Stomach (tissue), 8 donors: ENCODE measurements at regions not wholly inside any gene's neighbourhood (a gene's known extent, or its start where the extent isn't known, plus 50 kb on each side); places are given as distances from the start of the nearest gene placed in this dataset.

ENCODE experiments used
- DNase-seq, 2 donors: peaks; one replicate each; pipeline versions ENCODE4 v3.0.0 to v3.0.0-alpha.2; 2013 to 2019
- H3K27ac ChIP-seq, 5 donors: fragments of 200-600 bp in 4 of 5; sonication (generic) in 4 of 5; one replicate each; pipeline ENCODE4 v1.5.1; 2013 to 2019; ENCODE audit warnings: mild to moderate bottlenecking in 1 of 5, moderate library complexity in 1 of 5
- H3K27me3 ChIP-seq, 3 donors: fragments of 200-600 bp; sonication (generic); one replicate each; pipeline ENCODE4 v1.5.1; 2017 to 2019; ENCODE audit warnings: mixed run types in 1 of 3
- H3K36me3 ChIP-seq, 4 donors: fragments of 200-600 bp; sonication (generic); 1 replicate in 3 of 4; 2 replicates in 1 of 4; pipeline ENCODE4 v1.5.1; 2016 to 2019
- H3K4me1 ChIP-seq, 4 donors: fragments of 200-600 bp; sonication (generic); one replicate each; pipeline ENCODE4 v1.5.1; 2016 to 2019
- H3K4me3 ChIP-seq, 4 donors: fragments of 200-600 bp; sonication (generic) in 3 of 4; one replicate each; pipeline ENCODE4 v1.5.1; 2016 to 2019; ENCODE audit warnings: mild to moderate bottlenecking in 1 of 4
- H3K9me3 ChIP-seq, 4 donors: fragments of 200-600 bp; sonication (generic); one replicate each; pipeline ENCODE4 v1.5.1; 2016 to 2019
- EP300 ChIP-seq: sonication (generic); formaldehyde crosslinking; IDR thresholded peaks from one replicate; pipeline ENCODE4 v1.6.1; 2017; ENCODE audit warnings: antibody characterized with exemption
- POLR2A ChIP-seq, 4 donors: fragments of 450-650 bp; IDR thresholded peaks; one replicate each; pipeline ENCODE4 v1.6.1; 2016; ENCODE audit warnings: antibody characterized with exemption in 4 of 4, control low read depth in 2 of 4, mild to moderate bottlenecking in 1 of 4, moderate library complexity in 1 of 4
- POLR2AphosphoS5 ChIP-seq, 3 donors: sonication (generic); formaldehyde crosslinking; IDR thresholded peaks; one replicate each; pipeline ENCODE4 v1.6.1; 2016; ENCODE audit warnings: antibody characterized with exemption in 3 of 3
- WGBS, 5 donors: extraction: QIAGEN DNeasy Blood & Tissue Kit in 3 of 5; methylation state at CpG; one replicate each; pipeline versions ENCODE4 v1.1.5 to v1.1.7; 2013 to 2018; 5-methylcytosine and 5-hydroxymethylcytosine counted together
- intact Hi-C: fragments of 100-400 bp; cut with DNase I; formaldehyde crosslinking; loops from one replicate; pipeline ENCODE4 v1.15.1; 2023; ENCODE audit warnings: low total_unique reads
- TF ChIP-seq, protein P1 (sequence below), 7 experiments: fragments of 450-650 bp in 4 of 7; fragments of 200-600 bp in 3 of 7; sonication (generic) in 3 of 7; IDR thresholded peaks; one replicate each; pipeline ENCODE4 v1.5.1; 2016 to 2019; ENCODE audit warnings: antibody characterized with exemption in 7 of 7, control low read depth in 2 of 7, mild to moderate bottlenecking in 1 of 7
- donor health status: healthy with polysubstance abuse.
- donor health status: Bipolar disorder and iron deficiency.
- donor health status: healthy.

GRCh38 chr7:25907214-25907613 lies 244.8 kb upstream of the NFE2L3 start:
- intact Hi-C loops: loop anchor here (10.0 kb wide), 1 partner anchor 148 kb away; no protein-coding TSS in a partner anchor
- no peak overlapping the region for H3K4me3 ChIP-seq
- H3K27me3 ChIP-seq: peaks cover 0 to 9% (median 0%) of the 10 kb centered on the region in 3 donors
- DNase-seq: no peak
- peaks cover 0 to 11% (median 5%) of the 10 kb centered on the region in 4 donors for H3K4me1 ChIP-seq
- H3K36me3 ChIP-seq: no peaks in the 10 kb centered on the region
- TF ChIP-seq, protein P1, sequence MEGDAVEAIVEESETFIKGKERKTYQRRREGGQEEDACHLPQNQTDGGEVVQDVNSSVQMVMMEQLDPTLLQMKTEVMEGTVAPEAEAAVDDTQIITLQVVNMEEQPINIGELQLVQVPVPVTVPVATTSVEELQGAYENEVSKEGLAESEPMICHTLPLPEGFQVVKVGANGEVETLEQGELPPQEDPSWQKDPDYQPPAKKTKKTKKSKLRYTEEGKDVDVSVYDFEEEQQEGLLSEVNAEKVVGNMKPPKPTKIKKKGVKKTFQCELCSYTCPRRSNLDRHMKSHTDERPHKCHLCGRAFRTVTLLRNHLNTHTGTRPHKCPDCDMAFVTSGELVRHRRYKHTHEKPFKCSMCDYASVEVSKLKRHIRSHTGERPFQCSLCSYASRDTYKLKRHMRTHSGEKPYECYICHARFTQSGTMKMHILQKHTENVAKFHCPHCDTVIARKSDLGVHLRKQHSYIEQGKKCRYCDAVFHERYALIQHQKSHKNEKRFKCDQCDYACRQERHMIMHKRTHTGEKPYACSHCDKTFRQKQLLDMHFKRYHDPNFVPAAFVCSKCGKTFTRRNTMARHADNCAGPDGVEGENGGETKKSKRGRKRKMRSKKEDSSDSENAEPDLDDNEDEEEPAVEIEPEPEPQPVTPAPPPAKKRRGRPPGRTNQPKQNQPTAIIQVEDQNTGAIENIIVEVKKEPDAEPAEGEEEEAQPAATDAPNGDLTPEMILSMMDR (IDR thresholded peaks at IDR 0.05): no peak
- TF ChIP-seq POLR2A (IDR thresholded peaks at IDR 0.05) (no peak), EP300 (no peak), POLR2AphosphoS5 (IDR thresholded peaks at IDR 0.05) (no peak)
- 89 to 98% (median 96%) methylated on average over 7 of the region's 7 CpGs for WGBS, 5 donors
- no peaks in the 10 kb centered on the region for H3K9me3 ChIP-seq
- no peak overlapping the region for H3K27ac ChIP-seq

DNA sequence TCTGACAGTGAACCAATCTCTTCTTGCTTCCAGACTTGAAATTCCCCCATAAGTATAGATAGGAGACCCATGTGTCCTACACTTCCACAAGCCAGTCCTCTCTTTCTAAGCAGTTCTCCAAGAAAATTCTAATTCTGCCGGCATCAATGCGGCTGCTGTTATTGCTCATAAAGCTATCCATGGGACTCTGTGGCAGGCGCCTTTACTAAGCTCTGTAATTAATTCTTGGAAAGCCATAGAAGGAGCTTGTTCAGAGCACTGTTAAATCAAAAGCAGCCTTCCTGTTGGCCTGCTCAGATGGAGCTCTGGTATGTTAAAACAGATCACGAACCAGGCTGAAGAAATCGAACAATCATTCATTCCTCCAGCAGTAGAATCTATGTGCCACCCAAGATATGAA lies 244.3 kb upstream of the NFE2L3 start:
- 79 to 94% (median 92%) methylated on average over 5 of the region's 5 CpGs for WGBS, 5 donors
- no peak for TF ChIP-seq POLR2A (IDR thresholded peaks at IDR 0.05)
- TF ChIP-seq, protein P1 (IDR thresholded peaks at IDR 0.05): no peak
- TF ChIP-seq EP300: no peak
- no peak for TF ChIP-seq POLR2AphosphoS5 (IDR thresholded peaks at IDR 0.05)
- peak in 1 of 2 donors; percentile 17 for DNase-seq
- Histone ChIP-seq H3K36me3 (no peaks in the 10 kb centered on the region), H3K4me1 (peaks cover 0 to 16% (median 8%) of the 10 kb centered on the region in 4 donors), H3K27me3 (peaks cover 0 to 9% (median 0%) of the 10 kb centered on the region in 3 donors), H3K27ac (no peak overlapping the region), H3K4me3 (no peak overlapping the region), H3K9me3 (no peaks in the 10 kb centered on the region)
- intact Hi-C loops: loop anchor here (10.0 kb wide), 1 partner anchor 147 kb away; no protein-coding TSS in a partner anchor

- intact Hi-C loops: loop anchor here (10.0 kb wide), 1 partner anchor 146 kb away; no protein-coding TSS in a partner anchor
- Histone ChIP-seq H3K4me1 (peaks cover 0 to 19% (median 8%) of the 10 kb centered on the region in 4 donors), H3K4me3 (no peak overlapping the region), H3K36me3 (no peaks in the 10 kb centered on the region), H3K27me3 (peaks cover 0 to 9% (median 0%) of the 10 kb centered on the region in 3 donors), H3K9me3 (no peaks in the 10 kb centered on the region), H3K27ac (no peak overlapping the region)
- no peak for DNase-seq
- 79 to 100% (median 89%) methylated on average over 1 of the region's 1 CpG for WGBS, 5 donors
- TF ChIP-seq, protein P1 (IDR thresholded peaks at IDR 0.05): no peak
- TF ChIP-seq EP300 (no peak), POLR2AphosphoS5 (IDR thresholded peaks at IDR 0.05) (no peak), POLR2A (IDR thresholded peaks at IDR 0.05) (no peak)
These were observed 243.6 kb upstream of the NFE2L3 start for GRCh38 chr7:25908154-25908949.

- Histone ChIP-seq H3K9me3 (no peaks in the 10 kb centered on the region), H3K4me3 (no peak overlapping the region), H3K27ac (peak overlapping the region in 4 of 5 donors; percentile 16 to 77 (median 58)), H3K36me3 (no peaks in the 10 kb centered on the region), H3K4me1 (peaks cover 0 to 22% (median 11%) of the 10 kb centered on the region in 4 donors), H3K27me3 (peaks cover 0 to 21% (median 0%) of the 10 kb centered on the region in 3 donors)
- intact Hi-C loops: no loop called here
- WGBS, 5 donors: 28 to 48% (median 40%) methylated on average over 7 of the region's 7 CpGs
- DNase-seq: peak in 1 of 2 donors; percentile 27
- TF ChIP-seq EP300 (no peak), POLR2AphosphoS5 (IDR thresholded peaks at IDR 0.05) (no peak), POLR2A (IDR thresholded peaks at IDR 0.05) (no peak)
- TF ChIP-seq, protein P1 (IDR thresholded peaks at IDR 0.05): no peak
These were observed 240.0 kb upstream of the NFE2L3 start for GRCh38 chr7:25911738-25912607.
